ENCODE measurements at regions not wholly inside any gene's neighbourhood (a gene's known extent, or its start where the extent isn't known, plus 50 kb on each side); places are given as distances from the start of the nearest gene placed in this dataset.
A peak's percentile ranks its signal among the peaks of the same experiment; 100 is the strongest.

DNA sequence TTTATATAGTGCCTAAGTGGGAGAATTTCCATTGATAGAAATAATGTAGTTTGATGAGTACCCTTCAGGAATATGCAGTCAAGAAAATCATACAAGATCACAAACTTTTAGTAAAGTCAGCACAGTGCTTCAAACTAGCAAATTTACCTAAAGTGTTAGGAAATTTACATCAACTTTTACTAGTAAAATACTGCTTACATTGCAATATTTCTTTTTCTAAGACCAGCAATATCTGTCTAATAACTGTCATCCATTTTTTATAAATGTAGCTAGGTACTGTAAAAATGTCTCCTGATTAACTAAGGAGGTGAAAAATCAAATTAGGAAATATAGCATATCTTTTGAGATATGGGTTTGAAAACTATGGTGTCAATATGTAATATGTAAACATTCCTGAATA is 405.4 kb downstream of the MDFIC start:
- Histone ChIP-seq H3K27me3 (replicated peaks in 1 of 4; ENCODE audit: control insufficient read depth in 3 of 4, extremely low read depth in 1 of 4, insufficient read depth in 3 of 4, low read length in 3 of 4) (no peaks in the 10 kb centered on the region), H2BK120ac (replicated peaks; ENCODE audit: low read depth, low read length) (no peak overlapping the region), H2BK15ac (ENCODE audit: low read length) (no peak overlapping the region), H3K27ac (ENCODE audit: low read depth, low read length) (no peak overlapping the region), H2AK5ac (ENCODE audit: low read depth, low read length) (no peak overlapping the region), H3K9me3 (ENCODE audit: insufficient read depth in 2 of 2, low read depth in 1 of 2, low read length in 1 of 2) (no peaks in the 10 kb centered on the region), H3K14ac (ENCODE audit: insufficient read length) (no peak overlapping the region), H3K18ac (ENCODE audit: extremely low read depth, low read length) (no peak overlapping the region), H3K23ac (ENCODE audit: insufficient read length) (no peak overlapping the region), H3K4me1 (replicated peaks in 1 of 4; ENCODE audit: control insufficient read depth in 3 of 4, insufficient read depth in 4 of 4, low read length in 3 of 4) (no peaks in the 10 kb centered on the region), H2BK5ac (ENCODE audit: low read depth, low read length) (no peak overlapping the region), H2BK20ac (ENCODE audit: low read length) (no peak overlapping the region), H3K4ac (replicated peaks; ENCODE audit: insufficient read length, low read depth, low read length) (no peak overlapping the region), H4K5ac (ENCODE audit: insufficient read length, low read depth, low read length) (no peak overlapping the region), H3K79me2 (ENCODE audit: control insufficient read depth in 1 of 2, insufficient read depth in 2 of 2, low read length in 2 of 2) (no peaks in the 10 kb centered on the region), H3K9ac (replicated peaks in 1 of 4; ENCODE audit: extremely low read depth in 1 of 4, low read depth in 3 of 4, low read length in 3 of 4) (no peak overlapping the region), H4K91ac (replicated peaks; ENCODE audit: insufficient read length, low read length) (no peak overlapping the region), H3K23me2 (ENCODE audit: low read depth, low read length) (no peaks in the 10 kb centered on the region), H3K56ac (replicated peaks; ENCODE audit: insufficient read length, low read depth, low read length) (no peak overlapping the region), H3K4me2 (ENCODE audit: insufficient read depth in 1 of 2, low read depth in 2 of 2, low read length in 2 of 2) (no peak overlapping the region), H2BK12ac (ENCODE audit: low read depth, low read length) (no peak overlapping the region), H3K36me3 (ENCODE audit: control insufficient read depth in 2 of 4, insufficient read depth in 4 of 4, low read length in 3 of 4) (no peaks in the 10 kb centered on the region), H4K8ac (ENCODE audit: extremely low read depth, insufficient read depth, low read length) (no peak overlapping the region), H3K79me1 (ENCODE audit: low read depth, low read length) (no peaks in the 10 kb centered on the region), H4K20me1 (replicated peaks in 1 of 2; ENCODE audit: control insufficient read depth in 1 of 2, insufficient read depth in 2 of 2, low read length in 2 of 2) (no peaks in the 10 kb centered on the region), H2AFZ (ENCODE audit: low read length) (no peak overlapping the region), H3K4me3 (ENCODE audit: extremely low read depth in 1 of 4, insufficient read depth in 2 of 4, low read depth in 3 of 4, low read length in 4 of 4) (no peak overlapping the region)
- FAIRE-seq (no peak), DNase-seq (ENCODE audit: low read depth in 1 of 2, low spot score in 2 of 2) (no peak)
- ChIA-PET POLR2A (ENCODE audit: partially characterized antibody) (no interaction called here), CTCF (ENCODE audit: partially characterized antibody) (interaction anchor here (1.2 kb wide), 1 partner anchor 10 kb away, joined by 4 read pairs; no protein-coding TSS in a partner anchor)
- TF ChIP-seq MAFK (IDR thresholded peaks at IDR 0.05; ENCODE audit: low read depth, low read length) = peak; percentile 71; the same call in 1 of the 2 replicates
- TF ChIP-seq SP1 (IDR thresholded peaks at IDR 0.05; ENCODE audit: low read depth, low read length) = no peak
